Thymus (tissue), 11 donors: ENCODE measurements at regions not wholly inside any gene's neighbourhood (a gene's known extent, or its start where the extent isn't known, plus 50 kb on each side); places are given as distances from the start of the nearest gene placed in this dataset.

Experiments used
- DNase-seq, 9 donors: peaks; one replicate each; pipeline ENCODE4 v3.0.0-alpha.2; 2013; ENCODE audit warnings: low spot score in 9 of 9, low read depth in 6 of 9, missing footprints in 1 of 9
- H3K27ac ChIP-seq, 2 donors: one replicate each; pipeline ENCODE4 v1.5.1; 2013; ENCODE audit warnings: control low read depth in 1 of 2, low read depth in 1 of 2, low read length in 1 of 2, mild to moderate bottlenecking in 1 of 2, moderate library complexity in 1 of 2
- H3K27me3 ChIP-seq, 2 donors: one replicate each; pipeline ENCODE4 v1.5.1; 2013; ENCODE audit warnings: low read length in 1 of 2; ENCODE audit not compliant: control insufficient read depth in 2 of 2, insufficient read depth in 1 of 2
- H3K36me3 ChIP-seq, 2 donors: one replicate each; pipeline ENCODE4 v1.5.1; 2013; ENCODE audit warnings: low read length in 1 of 2, mild to moderate bottlenecking in 1 of 2, moderate library complexity in 1 of 2; ENCODE audit not compliant: control insufficient read depth in 2 of 2, insufficient read depth in 2 of 2
- H3K4me1 ChIP-seq, 2 donors: one replicate each; pipeline ENCODE4 v1.5.1; 2013; ENCODE audit warnings: low read length in 2 of 2; ENCODE audit not compliant: control insufficient read depth in 2 of 2, insufficient read depth in 2 of 2
- H3K4me3 ChIP-seq, 2 donors: one replicate each; pipeline ENCODE4 v1.5.1; 2013; ENCODE audit warnings: low read length in 2 of 2, control low read depth in 1 of 2, mild to moderate bottlenecking in 1 of 2
- H3K9me3 ChIP-seq, 2 donors: one replicate each; pipeline ENCODE4 v1.5.1; 2013; ENCODE audit warnings: low read length in 1 of 2, mild to moderate bottlenecking in 1 of 2; ENCODE audit not compliant: control insufficient read depth in 2 of 2, insufficient read depth in 1 of 2
- WGBS: extraction: QIAGEN DNeasy Blood & Tissue Kit; methylation state at CpG from one replicate; pipeline ENCODE4 v1.1.7; 2013; 5-methylcytosine and 5-hydroxymethylcytosine counted together
- donor health status: healthy.

DNA sequence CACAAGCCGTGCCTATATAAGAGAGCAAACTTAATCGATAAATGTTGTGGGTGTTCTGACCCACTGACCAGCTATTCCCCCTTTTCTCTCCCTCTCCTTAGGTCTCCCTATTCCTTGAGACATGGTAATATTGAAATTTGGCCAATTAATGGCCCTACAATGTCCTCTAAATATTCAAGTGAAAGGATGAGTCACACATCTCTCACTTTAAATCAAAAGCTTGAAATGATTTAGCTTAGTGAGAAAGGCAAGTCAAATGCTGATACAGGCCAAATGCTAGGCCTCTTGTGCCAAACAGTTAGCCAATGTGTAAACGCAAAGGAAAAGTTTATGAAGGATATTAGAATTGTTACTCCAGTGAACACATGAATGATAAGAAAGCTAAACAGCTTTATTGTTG lies 102.2 kb upstream of the CPNE8 start:
- no peaks in the 10 kb centered on the region for H3K36me3 ChIP-seq
- WGBS, result 97% methylated on average over 3 of the region's 3 CpGs
- no peak overlapping the region for H3K4me3 ChIP-seq
- no peaks in the 10 kb centered on the region for H3K4me1 ChIP-seq
- no peak for DNase-seq
- H3K27me3 ChIP-seq, result no peaks in the 10 kb centered on the region
- no peak overlapping the region for H3K27ac ChIP-seq
- H3K9me3 ChIP-seq, result no peaks in the 10 kb centered on the region

DNA sequence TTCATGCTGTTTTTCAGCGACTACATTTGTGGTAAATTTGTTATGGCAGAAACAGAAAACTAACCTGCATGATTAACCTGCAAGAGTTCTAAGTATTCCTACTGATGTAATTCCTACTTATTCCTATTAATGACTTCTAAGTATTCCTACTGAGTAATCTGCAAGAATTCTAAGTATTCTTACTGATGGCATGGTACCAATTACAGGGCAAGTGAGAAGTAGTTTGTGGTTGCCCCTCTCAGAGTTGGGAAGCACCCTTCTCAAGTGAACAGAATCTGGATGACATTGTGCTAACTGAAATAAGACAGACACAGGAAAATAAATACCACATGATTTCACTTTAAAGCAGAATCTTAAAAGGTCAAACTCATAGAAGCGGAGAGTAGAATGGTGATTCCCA lies 100.9 kb upstream of the CPNE8 start:
- no peak for DNase-seq
- Histone ChIP-seq H3K27ac (no peak overlapping the region), H3K36me3 (no peaks in the 10 kb centered on the region), H3K4me1 (no peaks in the 10 kb centered on the region), H3K4me3 (no peak overlapping the region), H3K27me3 (no peaks in the 10 kb centered on the region), H3K9me3 (no peaks in the 10 kb centered on the region)
- WGBS, result 100% methylated on average over 2 of the region's 2 CpGs

DNA sequence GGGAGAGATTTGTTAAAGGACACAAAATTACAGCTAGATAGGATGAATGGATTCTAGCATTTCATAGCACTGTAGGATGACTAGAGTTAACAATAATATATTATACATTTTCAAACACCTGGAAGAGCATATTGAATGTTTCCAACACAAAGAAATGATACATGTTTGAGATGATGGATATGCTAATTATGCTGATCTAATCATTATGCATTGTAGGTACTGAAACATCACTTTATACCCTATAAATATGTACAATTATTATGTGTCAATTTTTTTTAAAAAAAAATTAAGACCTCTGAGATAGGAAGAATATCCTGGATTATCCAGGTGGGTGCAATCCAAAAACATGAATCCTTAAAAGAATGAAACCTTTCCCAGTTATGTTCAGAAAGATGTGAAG lies 100.3 kb upstream of the CPNE8 start:
- Histone ChIP-seq H3K4me1 (no peaks in the 10 kb centered on the region), H3K27me3 (no peaks in the 10 kb centered on the region), H3K36me3 (no peaks in the 10 kb centered on the region), H3K27ac (no peak overlapping the region), H3K4me3 (no peak overlapping the region), H3K9me3 (no peaks in the 10 kb centered on the region)
- DNase-seq, result no peak

DNA sequence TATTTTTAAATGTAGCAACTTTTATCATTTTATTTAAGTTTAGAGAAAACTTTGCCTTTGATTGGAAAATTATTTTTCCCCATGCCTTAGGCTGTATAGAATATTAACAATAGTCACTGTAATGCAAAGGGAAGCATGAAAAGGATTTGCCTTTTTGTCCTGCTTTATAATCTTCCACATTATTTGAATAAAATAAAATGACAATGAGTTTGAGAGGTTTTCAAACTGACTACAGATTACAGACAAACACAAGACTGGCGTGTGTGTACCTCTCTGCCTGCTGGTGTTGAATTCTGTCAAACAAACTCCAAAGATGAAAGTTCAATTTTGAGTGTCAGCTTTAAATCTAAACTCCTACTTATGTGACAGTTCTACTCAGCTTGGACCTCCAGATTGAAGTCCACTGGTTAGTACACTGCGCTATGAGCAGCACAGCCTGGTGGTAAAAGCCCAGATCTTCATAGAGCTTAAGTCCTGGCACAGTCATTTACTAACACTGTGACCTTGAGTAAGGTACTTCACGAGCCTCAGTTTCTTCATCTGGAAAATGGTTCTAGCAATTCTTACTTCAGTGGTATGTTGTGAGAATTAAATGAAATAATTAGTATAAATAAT lies 98.3 kb upstream of the CPNE8 start:
- WGBS, result 74% methylated on average over 3 of the region's 3 CpGs
- no peak overlapping the region for H3K27ac ChIP-seq

DNA sequence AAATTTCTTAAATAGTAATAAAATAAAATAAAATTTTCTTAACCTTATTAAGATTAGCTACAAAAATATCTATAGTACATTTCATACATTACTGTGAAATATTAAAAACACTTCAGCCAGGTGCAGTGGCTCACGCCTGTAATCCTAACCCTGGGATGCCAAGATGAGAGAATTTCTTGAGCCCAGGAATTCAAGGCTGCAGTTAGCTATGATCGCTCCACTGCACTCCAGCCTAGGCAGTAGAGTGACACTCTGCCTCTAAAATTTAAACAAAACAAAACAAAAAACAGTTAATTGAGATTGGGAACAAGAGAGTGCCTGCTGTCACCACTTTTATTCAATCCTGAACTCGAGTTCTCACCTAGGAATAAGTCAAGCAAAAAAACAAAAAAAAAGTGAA lies 95.0 kb upstream of the CPNE8 start:
- H3K4me3 ChIP-seq, result no peak overlapping the region
- H3K4me1 ChIP-seq, result no peaks in the 10 kb centered on the region
- no peak for DNase-seq
- H3K27ac ChIP-seq, result no peak overlapping the region
- H3K36me3 ChIP-seq, result no peaks in the 10 kb centered on the region
- no peaks in the 10 kb centered on the region for H3K27me3 ChIP-seq
- 78% methylated on average over 3 of the region's 3 CpGs for WGBS
- H3K9me3 ChIP-seq, result no peaks in the 10 kb centered on the region

More for the DNA sequence above, 98.3 kb upstream of the CPNE8 start:
- H3K36me3 ChIP-seq, result no peaks in the 10 kb centered on the region
- DNase-seq, result no peak
- H3K9me3 ChIP-seq, result no peaks in the 10 kb centered on the region
- H3K4me1 ChIP-seq, result no peaks in the 10 kb centered on the region
- H3K4me3 ChIP-seq, result no peak overlapping the region
- H3K27me3 ChIP-seq, result no peaks in the 10 kb centered on the region

GRCh38 chr12:38998887-38999482 lies 93.6 kb upstream of the CPNE8 start:
- DNase-seq, result no peak
- H3K9me3 ChIP-seq, result no peaks in the 10 kb centered on the region
- no peak overlapping the region for H3K4me3 ChIP-seq
- H3K27me3 ChIP-seq, result no peaks in the 10 kb centered on the region
- no peaks in the 10 kb centered on the region for H3K36me3 ChIP-seq
- no peak overlapping the region for H3K27ac ChIP-seq
- 91% methylated on average over 2 of the region's 2 CpGs for WGBS
- H3K4me1 ChIP-seq, result no peaks in the 10 kb centered on the region

GRCh38 chr12:38995249-38995648 lies 89.9 kb upstream of the CPNE8 start:
- Histone ChIP-seq H3K27me3 (no peaks in the 10 kb centered on the region), H3K36me3 (no peaks in the 10 kb centered on the region), H3K27ac (no peak overlapping the region), H3K4me3 (no peak overlapping the region), H3K4me1 (no peaks in the 10 kb centered on the region), H3K9me3 (no peaks in the 10 kb centered on the region)
- no peak for DNase-seq
- 69% methylated on average over 3 of the region's 3 CpGs for WGBS

- Histone ChIP-seq H3K27me3 (no peaks in the 10 kb centered on the region), H3K4me1 (no peaks in the 10 kb centered on the region), H3K9me3 (no peaks in the 10 kb centered on the region), H3K36me3 (no peaks in the 10 kb centered on the region), H3K4me3 (no peak overlapping the region), H3K27ac (no peak overlapping the region)
- no peak for DNase-seq
- 93% methylated on average over 1 of the region's 1 CpG for WGBS
These were observed 80.6 kb upstream of the CPNE8 start for GRCh38 chr12:38985961-38986360.

GRCh38 chr12:38984388-38984787 lies 79.0 kb upstream of the CPNE8 start:
- Histone ChIP-seq H3K9me3 (peaks cover 0 to 4% of the 10 kb centered on the region in 2 donors), H3K27me3 (no peaks in the 10 kb centered on the region), H3K4me3 (no peak overlapping the region), H3K4me1 (no peaks in the 10 kb centered on the region), H3K36me3 (no peaks in the 10 kb centered on the region), H3K27ac (no peak overlapping the region)
- WGBS, result 96% methylated on average over 1 of the region's 1 CpG
- DNase-seq, result no peak
